Neuronal stem cell (in vitro differentiated cells): ENCODE measurements at regions not wholly inside any gene's neighbourhood (a gene's known extent, or its start where the extent isn't known, plus 50 kb on each side); places are given as distances from the start of the nearest gene placed in this dataset.
A peak's percentile ranks its signal among the peaks of the same experiment; 100 is the strongest.
"Not testable (repeated sequence)": the region's sequence is repeated elsewhere in the genome, so short reads cannot be mapped to it uniquely, and the experiment has no call there.

ENCODE experiments used
- DNase-seq: peaks from one replicate; pipeline ENCODE4 v3.0.0-alpha.2; 2013; ENCODE audit warnings: low spot score
- H2AFZ ChIP-seq: one replicate; pipeline ENCODE4 v1.6.1; 2013; ENCODE audit warnings: mild to moderate bottlenecking, low read length, inconsistent platforms
- H2AK5ac ChIP-seq: 2 replicates; pipeline ENCODE4 v1.6.1; 2013; ENCODE audit warnings: low read depth, mild to moderate bottlenecking, inconsistent platforms, low read length, moderate library complexity, mixed read lengths
- H2BK120ac ChIP-seq: 2 replicates; pipeline ENCODE4 v1.6.1; 2013; ENCODE audit warnings: low read depth, mild to moderate bottlenecking, inconsistent platforms, low read length, moderate library complexity, mixed read lengths
- H2BK12ac ChIP-seq: one replicate; pipeline ENCODE4 v1.6.1; 2013; ENCODE audit warnings: low read length, inconsistent platforms
- H2BK15ac ChIP-seq: 2 replicates; pipeline ENCODE4 v1.6.1; 2013; ENCODE audit warnings: mild to moderate bottlenecking, low read length, inconsistent platforms, mixed read lengths
- H2BK5ac ChIP-seq: one replicate; pipeline ENCODE4 v1.6.1; 2013; ENCODE audit warnings: inconsistent platforms, mild to moderate bottlenecking, low read length, moderate library complexity
- H3K14ac ChIP-seq: one replicate; pipeline ENCODE4 v1.6.1; 2013; ENCODE audit warnings: low read length, inconsistent platforms
- H3K18ac ChIP-seq: 2 replicates; pipeline ENCODE4 v1.6.1; 2013; ENCODE audit warnings: low read length, inconsistent platforms
- H3K23ac ChIP-seq: 2 replicates; pipeline ENCODE4 v1.6.1; 2013; ENCODE audit warnings: low read depth, mild to moderate bottlenecking, mixed read lengths, low read length, inconsistent platforms; ENCODE audit not compliant: poor library complexity
- H3K27ac ChIP-seq: replicated peaks from 3 replicates; pipeline ENCODE4 v1.5.1; 2013; ENCODE audit warnings: low read length, inconsistent platforms
- H3K27me3 ChIP-seq, 3 experiments: 2 replicates each; pipeline ENCODE4 v1.6.1; 2013; ENCODE audit warnings: low read length in 3 of 3, mild to moderate bottlenecking in 2 of 3, inconsistent platforms in 1 of 3, low read depth in 1 of 3, mixed read lengths in 1 of 3, moderate library complexity in 1 of 3; ENCODE audit not compliant: control insufficient read depth in 3 of 3, insufficient read depth in 3 of 3
- H3K36me3 ChIP-seq, 2 donors: replicated peaks in 1 of 2; 2 replicates each; pipeline ENCODE4 v1.6.1; 2013; ENCODE audit warnings: low read length in 2 of 2; ENCODE audit not compliant: control insufficient read depth in 2 of 2, insufficient read depth in 2 of 2
- H3K4ac ChIP-seq: 2 replicates; pipeline ENCODE4 v1.6.1; 2013; ENCODE audit warnings: inconsistent platforms, mild to moderate bottlenecking, low read length, moderate library complexity
- H3K4me1 ChIP-seq, 2 donors: 1 replicate in 1 of 2; 2 replicates in 1 of 2; pipeline ENCODE4 v1.6.1; 2013; ENCODE audit warnings: low read length in 2 of 2, low read depth in 1 of 2; ENCODE audit not compliant: control insufficient read depth in 2 of 2, insufficient read depth in 1 of 2
- H3K4me2 ChIP-seq: one replicate; pipeline ENCODE4 v1.6.1; 2013; ENCODE audit warnings: mild to moderate bottlenecking, low read length, inconsistent platforms; ENCODE audit not compliant: insufficient read depth, poor library complexity, severe bottlenecking
- H3K4me3 ChIP-seq, 2 donors: 2 replicates each; pipeline ENCODE4 v1.5.1; 2013; ENCODE audit warnings: low read length in 2 of 2, mild to moderate bottlenecking in 2 of 2, inconsistent platforms in 1 of 2, moderate library complexity in 1 of 2
- H3K79me1 ChIP-seq: one replicate; pipeline ENCODE4 v1.6.1; 2013; ENCODE audit warnings: low read depth, mild to moderate bottlenecking, inconsistent platforms, low read length, moderate library complexity
- H3K9ac ChIP-seq: one replicate; pipeline ENCODE4 v1.6.1; 2013; ENCODE audit warnings: mild to moderate bottlenecking, low read depth, low read length, inconsistent platforms; ENCODE audit not compliant: poor library complexity
- H3K9me3 ChIP-seq, 2 donors: replicated peaks in 1 of 2; 2 replicates each; pipeline versions ENCODE3 to v1.6.1; 2013; ENCODE audit warnings: low read length in 2 of 2, mild to moderate bottlenecking in 2 of 2, inconsistent platforms in 1 of 2, low read depth in 1 of 2, mixed read lengths in 1 of 2, moderate library complexity in 1 of 2; ENCODE audit not compliant: control insufficient read depth in 2 of 2, insufficient read depth in 1 of 2
- H4K8ac ChIP-seq: one replicate; pipeline ENCODE4 v1.6.1; 2013; ENCODE audit warnings: low read depth, mild to moderate bottlenecking, inconsistent platforms, low read length, moderate library complexity
- H4K91ac ChIP-seq: one replicate; pipeline ENCODE4 v1.6.1; 2013; ENCODE audit warnings: low read length, low read depth, mild to moderate bottlenecking, inconsistent platforms; ENCODE audit not compliant: poor library complexity
- WGBS, 2 donors: extraction: QIAGEN DNeasy Blood & Tissue Kit; methylation state at CpG; one replicate each; pipeline ENCODE4 v1.1.7; 2013; ENCODE audit warnings: missing lambda C conversion rate in 2 of 2, mixed read lengths in 1 of 2; ENCODE audit not compliant: insufficient read length in 2 of 2, insufficient replicate concordance in 1 of 2; ENCODE audit errors: extremely low coverage in 2 of 2; 5-methylcytosine and 5-hydroxymethylcytosine counted together

- H2BK120ac ChIP-seq, H4K8ac ChIP-seq, H2AFZ ChIP-seq, DNase-seq, H4K91ac ChIP-seq, H3K23ac ChIP-seq, H3K27me3 ChIP-seq, H3K14ac ChIP-seq, H3K79me1 ChIP-seq, H2BK5ac ChIP-seq, H3K9me3 ChIP-seq, H3K4ac ChIP-seq, H3K4me3 ChIP-seq, H3K4me2 ChIP-seq, H3K27ac ChIP-seq, H3K9ac ChIP-seq, H3K36me3 ChIP-seq: not testable (repeated sequence)
- H3K4me1 ChIP-seq = peaks cover 3 to 29% of the 10 kb centered on the region in 2 donors
- no CpG with 5 or more reads among the region's 27 CpGs for WGBS, 2 donors
- H2AK5ac ChIP-seq = peak overlapping the region; percentile 68
- H2BK12ac ChIP-seq = peak overlapping the region; percentile 90
- peak overlapping the region; percentile 26 for H2BK15ac ChIP-seq
- peak overlapping the region; percentile 87 for H3K18ac ChIP-seq
Observed at GRCh38 chr3:162599742-162600141, 1103.1 kb downstream of the OTOL1 start.

GRCh38 chr3:162601101-162601670 is 1104.6 kb downstream of the OTOL1 start:
- Histone ChIP-seq H3K4me1 (peaks cover 3 to 28% of the 10 kb centered on the region in 2 donors), H4K8ac (no peak overlapping the region), H3K4me2 (no peak overlapping the region), H3K36me3 (no peaks in the 10 kb centered on the region), H3K14ac (no peak overlapping the region), H3K4me3 (no peak overlapping the region), H2BK15ac (no peak overlapping the region), H3K18ac (no peak overlapping the region), H3K27me3 (no peaks in the 10 kb centered on the region), H4K91ac (no peak overlapping the region), H2BK12ac (peak overlapping the region; percentile 30), H2BK5ac (no peak overlapping the region), H2AK5ac (no peak overlapping the region), H2BK120ac (no peak overlapping the region), H3K23ac (no peak overlapping the region), H3K9ac (no peak overlapping the region), H3K27ac (no peak overlapping the region), H2AFZ (peak overlapping the region; percentile 21), H3K4ac (no peak overlapping the region), H3K9me3 (peaks cover 0 to 5% of the 10 kb centered on the region in 2 donors), H3K79me1 (no peaks in the 10 kb centered on the region)
- no CpG with 5 or more reads among the region's 6 CpGs for WGBS, 2 donors
- DNase-seq = no peak

- Histone ChIP-seq H3K4me2 (no peak overlapping the region), H3K14ac (no peak overlapping the region), H2AK5ac (no peak overlapping the region), H3K27ac (no peak overlapping the region), H3K18ac (no peak overlapping the region), H3K36me3 (no peaks in the 10 kb centered on the region), H2BK15ac (no peak overlapping the region), H2AFZ (no peak overlapping the region), H2BK5ac (no peak overlapping the region), H3K9ac (no peak overlapping the region), H3K23ac (no peak overlapping the region), H2BK120ac (no peak overlapping the region), H2BK12ac (no peak overlapping the region), H3K79me1 (no peaks in the 10 kb centered on the region), H3K4me1 (peaks cover 3 to 15% of the 10 kb centered on the region in 2 donors), H4K8ac (no peak overlapping the region), H3K4ac (no peak overlapping the region), H3K9me3 (peaks cover 0 to 9% of the 10 kb centered on the region in 2 donors), H3K27me3 (no peaks in the 10 kb centered on the region), H4K91ac (no peak overlapping the region), H3K4me3 (no peak overlapping the region)
- no peak for DNase-seq
- no CpG with 5 or more reads among the region's 3 CpGs for WGBS, 2 donors
Observed at GRCh38 chr3:162602619-162603018, 1106.0 kb downstream of the OTOL1 start.

GRCh38 chr3:162605651-162606204 is 1109.1 kb downstream of the OTOL1 start:
- no peaks in the 10 kb centered on the region for H3K27me3 ChIP-seq
- no peak overlapping the region for H4K8ac ChIP-seq
- no peak overlapping the region for H2AK5ac ChIP-seq
- no peak overlapping the region for H2BK12ac ChIP-seq
- WGBS, 2 donors = no CpG with 5 or more reads among the region's 4 CpGs
- no peaks in the 10 kb centered on the region for H3K79me1 ChIP-seq
- H2AFZ ChIP-seq = no peak overlapping the region
- no peak for DNase-seq
- no peaks in the 10 kb centered on the region for H3K36me3 ChIP-seq
- no peak overlapping the region for H3K23ac ChIP-seq
- no peak overlapping the region for H2BK120ac ChIP-seq
- no peak overlapping the region for H3K4ac ChIP-seq
- peaks cover 0 to 9% of the 10 kb centered on the region in 2 donors for H3K9me3 ChIP-seq
- H3K4me2 ChIP-seq = no peak overlapping the region
- H3K27ac ChIP-seq = no peak overlapping the region
- H2BK15ac ChIP-seq = no peak overlapping the region
- H3K18ac ChIP-seq = no peak overlapping the region
- no peak overlapping the region for H3K14ac ChIP-seq
- no peak overlapping the region for H3K4me3 ChIP-seq
- no peak overlapping the region for H4K91ac ChIP-seq
- no peak overlapping the region for H2BK5ac ChIP-seq
- peaks cover 2 to 3% of the 10 kb centered on the region in 2 donors for H3K4me1 ChIP-seq
- no peak overlapping the region for H3K9ac ChIP-seq
